Suprapubic skin (tissue), 4 donors: ENCODE measurements at regions not wholly inside any gene's neighbourhood (a gene's known extent, or its start where the extent isn't known, plus 50 kb on each side); places are given as distances from the start of the nearest gene placed in this dataset.

Experiments
- DNase-seq, 2 donors: peaks; one replicate each; pipeline ENCODE4 v3.0.0-alpha.2; 2019; ENCODE audit warnings: low spot score in 2 of 2
- H3K27ac ChIP-seq: fragments of 200-600 bp; sonication (generic); one replicate; pipeline ENCODE4 v1.5.1; 2019
- H3K27me3 ChIP-seq: fragments of 200-600 bp; sonication (generic); one replicate; pipeline ENCODE4 v1.5.1; 2019
- H3K36me3 ChIP-seq: fragments of 200-600 bp; sonication (generic); one replicate; pipeline ENCODE4 v1.5.1; 2019
- H3K4me1 ChIP-seq: fragments of 200-600 bp; sonication (generic); one replicate; pipeline ENCODE4 v1.5.1; 2019
- H3K4me3 ChIP-seq: fragments of 200-600 bp; sonication (generic); one replicate; pipeline ENCODE4 v1.5.1; 2019; ENCODE audit warnings: mild to moderate bottlenecking
- H3K9me3 ChIP-seq: fragments of 200-600 bp; sonication (generic); one replicate; pipeline ENCODE4 v1.5.1; 2019
- CTCF ChIP-seq, 2 donors: fragments of 200-600 bp in 1 of 2; fragments of 450-650 bp in 1 of 2; sonication (generic) in 1 of 2; IDR thresholded peaks; one replicate each; pipeline ENCODE4 v1.5.1; 2016 to 2019; ENCODE audit warnings: antibody characterized with exemption in 2 of 2, mild to moderate bottlenecking in 1 of 2, moderate library complexity in 1 of 2
- EP300 ChIP-seq: sonication (generic); formaldehyde crosslinking; IDR thresholded peaks from one replicate; pipeline ENCODE4 v1.6.1; 2017; ENCODE audit warnings: antibody characterized with exemption
- POLR2A ChIP-seq, 2 donors: fragments of 450-650 bp; IDR thresholded peaks; one replicate each; pipeline ENCODE4 v1.6.1; 2017; ENCODE audit warnings: antibody characterized with exemption in 2 of 2, mild to moderate bottlenecking in 2 of 2, moderate library complexity in 2 of 2
- POLR2AphosphoS5 ChIP-seq, 3 donors: sonication (generic); formaldehyde crosslinking; IDR thresholded peaks; one replicate each; pipeline ENCODE4 v1.6.1; 2017; ENCODE audit warnings: antibody characterized with exemption in 3 of 3
- WGBS: methylation state at CpG from one replicate; pipeline ENCODE4 v1.1.5; 2018; 5-methylcytosine and 5-hydroxymethylcytosine counted together

GRCh38 chr18:34083910-34084535 lies 140.7 kb downstream of the NOL4 start:
- no peak for DNase-seq
- H3K9me3 ChIP-seq = no peaks in the 10 kb centered on the region
- H3K4me3 ChIP-seq = no peak overlapping the region
- TF ChIP-seq POLR2A (IDR thresholded peaks at IDR 0.05) = no peak
- H3K4me1 ChIP-seq = no peaks in the 10 kb centered on the region
- 78% methylated on average over 9 of the region's 9 CpGs for WGBS
- no peaks in the 10 kb centered on the region for H3K36me3 ChIP-seq
- H3K27ac ChIP-seq = no peak overlapping the region
- H3K27me3 ChIP-seq = no peaks in the 10 kb centered on the region

- H3K4me3 ChIP-seq = no peak overlapping the region
- H3K27me3 ChIP-seq = no peaks in the 10 kb centered on the region
- no peak for TF ChIP-seq POLR2A (IDR thresholded peaks at IDR 0.05)
- no peak for TF ChIP-seq CTCF (IDR thresholded peaks at IDR 0.05)
- TF ChIP-seq POLR2AphosphoS5 (IDR thresholded peaks at IDR 0.05) = no peak
- TF ChIP-seq EP300 = no peak
- no peak overlapping the region for H3K27ac ChIP-seq
- H3K9me3 ChIP-seq = no peaks in the 10 kb centered on the region
- H3K4me1 ChIP-seq = no peaks in the 10 kb centered on the region
- no peak for DNase-seq
- H3K36me3 ChIP-seq = no peaks in the 10 kb centered on the region
Observed at GRCh38 chr18:34077599-34077998, 147.1 kb downstream of the NOL4 start.

- no peak for DNase-seq
- H3K27me3 ChIP-seq = no peaks in the 10 kb centered on the region
- no peaks in the 10 kb centered on the region for H3K9me3 ChIP-seq
- TF ChIP-seq POLR2A (IDR thresholded peaks at IDR 0.05) = no peak
- TF ChIP-seq EP300 = no peak
- no peak for TF ChIP-seq POLR2AphosphoS5 (IDR thresholded peaks at IDR 0.05)
- no peak for TF ChIP-seq CTCF (IDR thresholded peaks at IDR 0.05)
- 88% methylated on average over 10 of the region's 10 CpGs for WGBS
- H3K36me3 ChIP-seq = no peaks in the 10 kb centered on the region
- H3K27ac ChIP-seq = no peak overlapping the region
- H3K4me1 ChIP-seq = no peaks in the 10 kb centered on the region
- H3K4me3 ChIP-seq = no peak overlapping the region
Observed at GRCh38 chr18:34075963-34076860, 148.5 kb downstream of the NOL4 start.

- DNase-seq = no peak
- Histone ChIP-seq H3K27me3 (no peaks in the 10 kb centered on the region), H3K27ac (no peak overlapping the region), H3K4me3 (no peak overlapping the region), H3K4me1 (no peaks in the 10 kb centered on the region), H3K36me3 (no peaks in the 10 kb centered on the region), H3K9me3 (no peaks in the 10 kb centered on the region)
- TF ChIP-seq POLR2AphosphoS5 (IDR thresholded peaks at IDR 0.05) = no peak
- TF ChIP-seq POLR2A (IDR thresholded peaks at IDR 0.05) = no peak
- TF ChIP-seq EP300 = no peak
- no peak for TF ChIP-seq CTCF (IDR thresholded peaks at IDR 0.05)
Observed at GRCh38 chr18:34061226-34061625, 163.5 kb downstream of the NOL4 start.

DNA sequence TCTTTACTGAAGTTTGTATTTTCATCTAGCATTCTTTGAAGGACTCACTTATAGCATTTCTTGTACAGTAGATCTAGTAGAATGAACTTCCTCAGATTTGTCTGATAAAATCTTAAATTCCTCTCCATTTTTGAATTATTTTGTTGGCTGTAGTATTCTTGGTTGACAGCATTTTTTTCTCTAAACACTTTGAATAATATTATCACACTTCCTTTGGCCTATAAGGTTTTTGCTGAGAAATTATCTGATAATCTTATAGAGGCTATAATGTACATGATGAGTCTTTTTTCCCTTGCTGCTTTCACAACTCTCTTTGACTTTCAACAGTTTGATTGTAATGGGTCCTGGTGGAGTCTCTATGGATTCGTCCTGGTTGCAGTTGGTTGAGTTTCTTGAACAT lies 169.5 kb downstream of the NOL4 start:
- H3K4me3 ChIP-seq = no peak overlapping the region
- H3K27ac ChIP-seq = no peak overlapping the region
- H3K27me3 ChIP-seq = no peaks in the 10 kb centered on the region
- no peaks in the 10 kb centered on the region for H3K4me1 ChIP-seq
- WGBS = 85% methylated on average over 1 of the region's 1 CpG
- no peaks in the 10 kb centered on the region for H3K36me3 ChIP-seq
- no peaks in the 10 kb centered on the region for H3K9me3 ChIP-seq
- TF ChIP-seq POLR2A (IDR thresholded peaks at IDR 0.05) (no peak), POLR2AphosphoS5 (IDR thresholded peaks at IDR 0.05) (no peak), EP300 (no peak), CTCF (IDR thresholded peaks at IDR 0.05) (no peak)
- DNase-seq = no peak
